ENCODE measurements at regions not wholly inside any gene's neighbourhood (a gene's known extent, or its start where the extent isn't known, plus 50 kb on each side); places are given as distances from the start of the nearest gene placed in this dataset.

DNA sequence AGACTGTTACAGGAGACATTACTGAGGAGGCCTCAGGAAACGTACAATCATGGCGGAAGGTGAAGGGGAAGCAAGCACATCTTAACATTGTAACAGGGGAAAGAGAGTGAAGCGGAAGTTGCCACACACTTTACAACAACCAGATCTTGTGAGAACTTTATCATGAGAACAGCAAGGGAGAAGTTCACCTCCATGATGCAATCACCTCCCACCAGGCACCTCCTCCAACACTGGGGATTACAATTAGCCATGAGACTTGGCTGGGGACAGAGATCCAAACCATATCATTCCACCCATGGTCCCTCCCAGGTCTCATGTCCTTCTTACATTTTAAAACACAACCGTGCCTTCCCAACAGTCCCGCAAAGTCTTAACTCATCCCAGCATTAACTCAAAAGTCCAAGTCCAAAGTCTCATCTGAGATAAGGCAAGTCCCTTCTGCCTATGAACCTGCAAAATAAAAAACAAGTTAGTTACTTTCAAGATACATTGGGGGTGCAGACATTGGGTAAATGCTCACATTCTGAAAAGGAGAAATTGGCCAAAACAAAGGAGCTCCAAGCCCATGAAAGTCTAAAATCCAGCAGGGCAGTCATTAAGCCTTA lies 138.3 kb downstream of the TMEM161B start:
- TF ChIP-seq CHD4 (IDR thresholded peaks at IDR 0.05; ENCODE audit: insufficient read depth, insufficient replicate concordance, low read depth, low read length, poor library complexity, severe bottlenecking) (no peak), BMI1 (IDR thresholded peaks at IDR 0.05; ENCODE audit: low read length) (no peak), RBM22 (IDR thresholded peaks at IDR 0.05; ENCODE audit: low read depth, low read length, poor library complexity, severe bottlenecking) (no peak), CCAR2 (IDR thresholded peaks at IDR 0.05; ENCODE audit: low read depth, low read length) (no peak), NFIC (IDR thresholded peaks at IDR 0.05) (no peak), ARHGAP35 (IDR thresholded peaks at IDR 0.05; ENCODE audit: partially characterized antibody) (no peak), CBX5 (IDR thresholded peaks at IDR 0.05; ENCODE audit: borderline replicate concordance, low read depth) (no peak), ZNF274 (IDR thresholded peaks at IDR 0.05; ENCODE audit: borderline replicate concordance, low read depth, low read length) (no peak)
- TF ChIP-seq, protein P1, sequence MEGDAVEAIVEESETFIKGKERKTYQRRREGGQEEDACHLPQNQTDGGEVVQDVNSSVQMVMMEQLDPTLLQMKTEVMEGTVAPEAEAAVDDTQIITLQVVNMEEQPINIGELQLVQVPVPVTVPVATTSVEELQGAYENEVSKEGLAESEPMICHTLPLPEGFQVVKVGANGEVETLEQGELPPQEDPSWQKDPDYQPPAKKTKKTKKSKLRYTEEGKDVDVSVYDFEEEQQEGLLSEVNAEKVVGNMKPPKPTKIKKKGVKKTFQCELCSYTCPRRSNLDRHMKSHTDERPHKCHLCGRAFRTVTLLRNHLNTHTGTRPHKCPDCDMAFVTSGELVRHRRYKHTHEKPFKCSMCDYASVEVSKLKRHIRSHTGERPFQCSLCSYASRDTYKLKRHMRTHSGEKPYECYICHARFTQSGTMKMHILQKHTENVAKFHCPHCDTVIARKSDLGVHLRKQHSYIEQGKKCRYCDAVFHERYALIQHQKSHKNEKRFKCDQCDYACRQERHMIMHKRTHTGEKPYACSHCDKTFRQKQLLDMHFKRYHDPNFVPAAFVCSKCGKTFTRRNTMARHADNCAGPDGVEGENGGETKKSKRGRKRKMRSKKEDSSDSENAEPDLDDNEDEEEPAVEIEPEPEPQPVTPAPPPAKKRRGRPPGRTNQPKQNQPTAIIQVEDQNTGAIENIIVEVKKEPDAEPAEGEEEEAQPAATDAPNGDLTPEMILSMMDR (IDR thresholded peaks at IDR 0.05 in 2 of 3, conservative IDR thresholded peaks at IDR 0.05 in 1 of 3; ENCODE audit: insufficient read depth in 2 of 3, low read depth in 1 of 3, low read length in 3 of 3): no peak
- TF ChIP-seq, protein P2, sequence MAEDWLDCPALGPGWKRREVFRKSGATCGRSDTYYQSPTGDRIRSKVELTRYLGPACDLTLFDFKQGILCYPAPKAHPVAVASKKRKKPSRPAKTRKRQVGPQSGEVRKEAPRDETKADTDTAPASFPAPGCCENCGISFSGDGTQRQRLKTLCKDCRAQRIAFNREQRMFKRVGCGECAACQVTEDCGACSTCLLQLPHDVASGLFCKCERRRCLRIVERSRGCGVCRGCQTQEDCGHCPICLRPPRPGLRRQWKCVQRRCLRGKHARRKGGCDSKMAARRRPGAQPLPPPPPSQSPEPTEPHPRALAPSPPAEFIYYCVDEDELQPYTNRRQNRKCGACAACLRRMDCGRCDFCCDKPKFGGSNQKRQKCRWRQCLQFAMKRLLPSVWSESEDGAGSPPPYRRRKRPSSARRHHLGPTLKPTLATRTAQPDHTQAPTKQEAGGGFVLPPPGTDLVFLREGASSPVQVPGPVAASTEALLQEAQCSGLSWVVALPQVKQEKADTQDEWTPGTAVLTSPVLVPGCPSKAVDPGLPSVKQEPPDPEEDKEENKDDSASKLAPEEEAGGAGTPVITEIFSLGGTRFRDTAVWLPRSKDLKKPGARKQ (CRISPR knock-in tag; IDR thresholded peaks at IDR 0.05): no peak

Measured in K562 (cell line).